ENCODE measurements at regions not wholly inside any gene's neighbourhood (a gene's known extent, or its start where the extent isn't known, plus 50 kb on each side); places are given as distances from the start of the nearest gene placed in this dataset.

GRCh38 chr4:85050736-85051135 lies 84.2 kb upstream of the WDFY3 start:
- H3K36me3 ChIP-seq (ENCODE audit: control insufficient read depth in 2 of 2, extremely low read depth in 1 of 2, insufficient read depth in 2 of 2, low read length in 2 of 2) = no peaks in the 10 kb centered on the region
- no peak for FAIRE-seq
- POLR2A ChIA-PET = no interaction called here

More at GRCh38 chr4:85050736-85051135, 84.2 kb upstream of the WDFY3 start:
- TF ChIP-seq MYC (IDR thresholded peaks at IDR 0.05; ENCODE audit: low read depth, low read length) (no peak), CTCF (IDR thresholded peaks at IDR 0.05; ENCODE audit: extremely low read depth in 1 of 2, insufficient read depth in 1 of 2, low read depth in 1 of 2, low read length in 2 of 2) (no peak), POLR2A (IDR thresholded peaks at IDR 0.05; ENCODE audit: low read depth, low read length) (no peak), POLR2AphosphoS5 (IDR thresholded peaks at IDR 0.05; ENCODE audit: insufficient read depth, low read depth, low read length) (no peak), GATA2 (IDR thresholded peaks at IDR 0.05; ENCODE audit: insufficient read depth, insufficient read length, low read depth, low read length) (no peak), FOS (IDR thresholded peaks at IDR 0.05; ENCODE audit: borderline replicate concordance, insufficient read depth, low read length) (no peak), EZH2 (IDR thresholded peaks at IDR 0.05; ENCODE audit: borderline replicate concordance, low read depth, low read length, severe bottlenecking) (no peak), JUN (IDR thresholded peaks at IDR 0.05; ENCODE audit: borderline replicate concordance, insufficient read depth, insufficient read length, low read depth) (no peak)
- TF ChIP-seq, protein P1, sequence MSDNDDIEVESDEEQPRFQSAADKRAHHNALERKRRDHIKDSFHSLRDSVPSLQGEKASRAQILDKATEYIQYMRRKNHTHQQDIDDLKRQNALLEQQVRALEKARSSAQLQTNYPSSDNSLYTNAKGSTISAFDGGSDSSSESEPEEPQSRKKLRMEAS (IDR thresholded peaks at IDR 0.05; ENCODE audit: insufficient read depth, insufficient read length) = no peak
- Histone ChIP-seq H4K20me1 (replicated peaks; ENCODE audit: control insufficient read depth, extremely low read depth, insufficient read depth, low read length) (no peaks in the 10 kb centered on the region), H3K9me3 (replicated peaks; ENCODE audit: control insufficient read depth, insufficient read depth, low read length) (no peaks in the 10 kb centered on the region), H3K9ac (replicated peaks; ENCODE audit: extremely low read depth, insufficient read depth, low read length) (no peak overlapping the region), H3K4me2 (ENCODE audit: insufficient read depth, low read length) (no peak overlapping the region), H3K4me3 (replicated peaks in 1 of 3; ENCODE audit: insufficient read depth in 1 of 3, low read depth in 1 of 3, low read length in 3 of 3) (no peak overlapping the region), H3K4me1 (ENCODE audit: control insufficient read depth, extremely low read depth, insufficient read depth, low read length) (no peaks in the 10 kb centered on the region), H3K79me2 (ENCODE audit: control insufficient read depth, insufficient read depth, low read length) (no peaks in the 10 kb centered on the region), H2AFZ (ENCODE audit: low read depth, low read length) (no peak overlapping the region), H3K9me1 (replicated peaks; ENCODE audit: control insufficient read depth, extremely low read depth, insufficient read depth, low read length) (no peaks in the 10 kb centered on the region), H3K27me3 (ENCODE audit: control insufficient read depth in 2 of 2, insufficient read depth in 2 of 2, low read length in 2 of 2) (peaks cover 0 to 2% of the 10 kb centered on the region in 2 experiments), H3K27ac (ENCODE audit: insufficient read depth, low read depth, low read length) (no peak overlapping the region)
- intact Hi-C loops (cut with micrococcal nuclease) = no loop called here
- no peak for DNase-seq (ENCODE audit: low read depth, low spot score)
- BruUV-seq (replicated peaks) = no TSS peak
- dilution Hi-C loops (cut with MboI; ENCODE audit: extremely low pct_ligation_motif_present, low sequenced_read_pairs) = no loop called here
- CTCF ChIA-PET = interaction anchor here (1.0 to 1.3 kb wide), 3 partner anchors 18 to 472 kb away, joined by 3 to 4 read pairs (median 3); no protein-coding TSS in a partner anchor
